H1 (cell line): ENCODE measurements at regions not wholly inside any gene's neighbourhood (a gene's known extent, or its start where the extent isn't known, plus 50 kb on each side); places are given as distances from the start of the nearest gene placed in this dataset.

Experiments
- CHD1 ChIP-seq: IDR thresholded peaks from 2 replicates; pipeline ENCODE4 v1.6.1; 2012; ENCODE audit warnings: low read depth, low read length, improper control_type of control experiment
- CHD2 ChIP-seq: IDR thresholded peaks from 2 replicates; pipeline ENCODE4 v1.6.1; 2012; ENCODE audit warnings: low read length, improper control_type of control experiment
- FOSL1 ChIP-seq: IDR thresholded peaks from 2 replicates; pipeline ENCODE4 v1.6.1; 2011; ENCODE audit warnings: mild to moderate bottlenecking, low read depth, low read length, moderate library complexity; ENCODE audit not compliant: insufficient read depth
- GABPA ChIP-seq: IDR thresholded peaks from 2 replicates; pipeline ENCODE4 v1.6.1; 2011; ENCODE audit warnings: mild to moderate bottlenecking, low read length, moderate library complexity, borderline replicate concordance; ENCODE audit not compliant: insufficient read depth
- JUN ChIP-seq: IDR thresholded peaks from 2 replicates; pipeline ENCODE4 v1.6.1; 2011; ENCODE audit warnings: low read depth, mild to moderate bottlenecking, improper control_type of control experiment, low read length
- MAFK ChIP-seq: IDR thresholded peaks from 2 replicates; pipeline ENCODE4 v1.6.1; 2012; ENCODE audit warnings: low read depth, mild to moderate bottlenecking, improper control_type of control experiment, low read length
- MAX ChIP-seq: IDR thresholded peaks from 2 replicates; pipeline ENCODE4 v1.6.1; 2012; ENCODE audit warnings: inconsistent platforms
- POLR2A ChIP-seq, 2 experiments: IDR thresholded peaks; 1 replicate in 1 of 2; 2 replicates in 1 of 2; pipeline ENCODE4 v1.6.1; 2011; ENCODE audit warnings: low read depth in 2 of 2, low read length in 2 of 2, mild to moderate bottlenecking in 2 of 2; ENCODE audit errors: control extremely low read depth in 1 of 2
- RBBP5 ChIP-seq: IDR thresholded peaks from 2 replicates; pipeline ENCODE4 v1.7.1; 2012; ENCODE audit warnings: low read depth, mild to moderate bottlenecking, inconsistent platforms, low read length, moderate library complexity, borderline replicate concordance
- RFX5 ChIP-seq: IDR thresholded peaks from 2 replicates; pipeline ENCODE4 v1.6.1; 2011; ENCODE audit warnings: low read depth, low read length, improper control_type of control experiment, borderline replicate concordance
- RXRA ChIP-seq: IDR thresholded peaks from 2 replicates; pipeline ENCODE4 v1.6.1; 2011; ENCODE audit warnings: low read depth, mild to moderate bottlenecking, low read length, moderate library complexity; ENCODE audit not compliant: insufficient read depth
- SIRT6 ChIP-seq: IDR thresholded peaks from one replicate; pipeline ENCODE4 v1.7.1; 2012; ENCODE audit warnings: low read length, inconsistent platforms
- SUZ12 ChIP-seq: fragments of 200-600 bp; sonication (generic); IDR thresholded peaks from 2 replicates; pipeline ENCODE4 v1.6.1; 2012; ENCODE audit warnings: mild to moderate bottlenecking, inconsistent platforms, low read length, moderate library complexity, mixed read lengths
- TAF7 ChIP-seq: optimal IDR thresholded peaks from 2 replicates; pipeline ENCODE3; 2011; ENCODE audit warnings: low read depth, mild to moderate bottlenecking, inconsistent platforms, low read length, moderate library complexity, borderline replicate concordance
- TF ChIP-seq, protein P1 (sequence below), 3 experiments: IDR thresholded peaks; 1 replicate in 2 of 3; 2 replicates in 1 of 3; pipeline versions ENCODE4 v1.5.1 to v1.6.1; 2011; ENCODE audit warnings: low read length in 3 of 3, mild to moderate bottlenecking in 3 of 3, inconsistent platforms in 2 of 3, low read depth in 1 of 3, moderate library complexity in 1 of 3; ENCODE audit not compliant: insufficient read depth in 1 of 3; ENCODE audit errors: control extremely low read depth in 1 of 3

DNA sequence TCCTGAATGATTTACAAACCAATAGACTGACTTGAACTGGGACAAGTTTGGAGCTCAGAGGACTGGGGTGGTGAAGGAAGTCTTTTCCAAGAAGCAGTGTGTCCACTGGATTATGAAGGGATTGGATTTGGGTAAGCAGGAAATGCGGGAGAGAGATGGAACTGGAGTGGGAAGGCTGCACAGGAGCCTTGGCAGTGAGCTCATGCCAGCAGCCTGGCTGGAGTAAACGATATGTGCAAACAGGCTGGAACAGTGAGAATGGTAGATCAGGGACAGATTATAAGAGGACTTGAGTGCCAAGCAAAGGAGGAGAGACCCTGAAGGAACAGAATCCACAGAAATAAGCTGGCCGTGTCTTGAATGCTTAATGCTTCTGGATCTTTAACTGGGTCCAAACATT is 121.9 kb upstream of the GATA6 start (continued):
- TF ChIP-seq, protein P1, sequence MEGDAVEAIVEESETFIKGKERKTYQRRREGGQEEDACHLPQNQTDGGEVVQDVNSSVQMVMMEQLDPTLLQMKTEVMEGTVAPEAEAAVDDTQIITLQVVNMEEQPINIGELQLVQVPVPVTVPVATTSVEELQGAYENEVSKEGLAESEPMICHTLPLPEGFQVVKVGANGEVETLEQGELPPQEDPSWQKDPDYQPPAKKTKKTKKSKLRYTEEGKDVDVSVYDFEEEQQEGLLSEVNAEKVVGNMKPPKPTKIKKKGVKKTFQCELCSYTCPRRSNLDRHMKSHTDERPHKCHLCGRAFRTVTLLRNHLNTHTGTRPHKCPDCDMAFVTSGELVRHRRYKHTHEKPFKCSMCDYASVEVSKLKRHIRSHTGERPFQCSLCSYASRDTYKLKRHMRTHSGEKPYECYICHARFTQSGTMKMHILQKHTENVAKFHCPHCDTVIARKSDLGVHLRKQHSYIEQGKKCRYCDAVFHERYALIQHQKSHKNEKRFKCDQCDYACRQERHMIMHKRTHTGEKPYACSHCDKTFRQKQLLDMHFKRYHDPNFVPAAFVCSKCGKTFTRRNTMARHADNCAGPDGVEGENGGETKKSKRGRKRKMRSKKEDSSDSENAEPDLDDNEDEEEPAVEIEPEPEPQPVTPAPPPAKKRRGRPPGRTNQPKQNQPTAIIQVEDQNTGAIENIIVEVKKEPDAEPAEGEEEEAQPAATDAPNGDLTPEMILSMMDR (IDR thresholded peaks at IDR 0.05; ENCODE audit: control extremely low read depth in 1 of 3, insufficient read depth in 1 of 3, low read depth in 1 of 3, low read length in 3 of 3) = no peak
- TF ChIP-seq GABPA (no peak), MAFK (no peak), SIRT6 (no peak), RFX5 (no peak), CHD2 (no peak), RXRA (no peak), FOSL1 (no peak), CHD1 (no peak), JUN (no peak), TAF7 (no peak), RBBP5 (no peak), MAX (no peak), SUZ12 (no peak), POLR2A (IDR thresholded peaks at IDR 0.05; ENCODE audit: control extremely low read depth in 1 of 2, low read depth in 2 of 2, low read length in 2 of 2) (no peak)
